GM12878 (cell line): ENCODE measurements at regions not wholly inside any gene's neighbourhood (a gene's known extent, or its start where the extent isn't known, plus 50 kb on each side); places are given as distances from the start of the nearest gene placed in this dataset.

ENCODE experiments used
- ATAC-seq: fragments of 200-7000 bp; cut with Tn5 transposase; 3 replicates; pipeline ENCODE4 v1.9.1; 2020; ENCODE audit warnings: mild to moderate bottlenecking, moderate library complexity
- BruUV-seq: library from RNA; stranded (reverse); fragments of 400-500 nt; replicated peaks from 2 replicates; lab custom pipeline; 2021; lab: Mats Ljungman, UMichigan
- CTCF ChIA-PET: fragments of 300-600 bp; sonication (Branson Sonifier 250); formaldehyde crosslinking; extraction: SDS; loops from one replicate; lab custom pipeline; 2021; ENCODE audit warnings: inconsistent platforms; lab: Yijun Ruan, JAX
- POLR2A ChIA-PET: fragments of 350-600 bp; formaldehyde crosslinking; extraction: SDS; loops from one replicate; lab custom pipeline; 2021; ENCODE audit warnings: inconsistent platforms; lab: Charles Lee
- RAD21 ChIA-PET: fragments of 300-600 bp; sonication (Branson Sonifier 250); formaldehyde crosslinking; loops from one replicate; lab custom pipeline; 2023; ENCODE audit warnings: antibody characterized with exemption; ENCODE audit not compliant: unreplicated experiment; lab: Charles Lee
- SMC1A ChIA-PET: fragments of 300-600 bp; sonication (Branson Sonifier 250); formaldehyde crosslinking; loops from one replicate; lab custom pipeline; 2023; ENCODE audit not compliant: unreplicated experiment, uncharacterized antibody; lab: Charles Lee
- DNase-seq: peaks from one replicate; pipeline ENCODE4 v3.0.0-alpha.2; 2011; ENCODE audit warnings: low read depth, low spot score
- FAIRE-seq: peaks from 3 replicates; lab custom pipeline; 2011; peaks lifted over from hg19 to GRCh38; lab: Jason Lieb, UNC
- H2AFZ ChIP-seq: 2 replicates; pipeline ENCODE4 v1.6.0; 2011; ENCODE audit warnings: low read depth, low read length, control low read depth; ENCODE audit not compliant: control insufficient read depth
- H3K27ac ChIP-seq: 2 replicates; pipeline ENCODE4 v1.5.1; 2011; ENCODE audit warnings: control low read depth; ENCODE audit not compliant: control insufficient read depth, insufficient read depth
- H3K27me3 ChIP-seq, 2 experiments: replicated peaks in 1 of 2; 2 replicates each; pipeline versions ENCODE4 v1.6.0 to v1.6.1; 2011; ENCODE audit warnings: low read length in 1 of 2; ENCODE audit not compliant: control insufficient read depth in 2 of 2, insufficient read depth in 2 of 2
- H3K36me3 ChIP-seq, 2 experiments: 2 replicates each; pipeline ENCODE4 v1.5.1; 2011; ENCODE audit warnings: low read length in 1 of 2; ENCODE audit not compliant: control insufficient read depth in 2 of 2, insufficient read depth in 2 of 2
- H3K4me1 ChIP-seq: 2 replicates; pipeline ENCODE4 v1.6.1; 2011; ENCODE audit warnings: mild to moderate bottlenecking, low read length, moderate library complexity, mixed read lengths; ENCODE audit not compliant: control insufficient read depth, insufficient read depth
- H3K4me2 ChIP-seq: 2 replicates; pipeline ENCODE4 v1.6.0; 2011; ENCODE audit warnings: control low read depth; ENCODE audit not compliant: control insufficient read depth, insufficient read depth
- H3K4me3 ChIP-seq: fragments of 200-600 bp; sonication (generic); 2 replicates; pipeline ENCODE4 v1.5.1; 2016
- H3K79me2 ChIP-seq: 2 replicates; pipeline ENCODE4 v1.6.0; 2011; ENCODE audit warnings: low read length; ENCODE audit not compliant: control insufficient read depth, insufficient read depth
- H3K9ac ChIP-seq: 2 replicates; pipeline ENCODE4 v1.8.0; 2011; ENCODE audit warnings: low read length, control low read depth, mixed read lengths; ENCODE audit not compliant: control insufficient read depth, insufficient read depth
- H3K9me3 ChIP-seq: replicated peaks from 3 replicates; pipeline ENCODE4 v1.5.1; 2011; ENCODE audit warnings: mild to moderate bottlenecking, low read length; ENCODE audit not compliant: control insufficient read depth, insufficient read depth
- H4K20me1 ChIP-seq: 2 replicates; pipeline ENCODE4 v1.6.0; 2011; ENCODE audit not compliant: control insufficient read depth, insufficient read depth
- ASH2L ChIP-seq: fragments of 300-600, 200-600 bp; sonication (generic); IDR thresholded peaks from 2 replicates; pipeline ENCODE4 v1.6.1; 2017; ENCODE audit warnings: low read depth, mild to moderate bottlenecking, borderline replicate concordance
- BHLHE40 ChIP-seq, 2 experiments: fragments of 450-650 bp in 1 of 2; IDR thresholded peaks; 2 replicates each; pipeline ENCODE4 v1.6.1; 2011 to 2017; ENCODE audit warnings: low read depth in 2 of 2, borderline replicate concordance in 1 of 2, improper control_type of control experiment in 1 of 2, low read length in 1 of 2, mild to moderate bottlenecking in 1 of 2
- IRF4 ChIP-seq: IDR thresholded peaks from 2 replicates; pipeline ENCODE4 v1.6.1; 2011; ENCODE audit warnings: low read depth, low read length
- JUNB ChIP-seq: IDR thresholded peaks from 2 replicates; pipeline ENCODE4 v1.6.1; 2016; ENCODE audit warnings: antibody characterized with exemption, mild to moderate bottlenecking
- SMAD5 ChIP-seq: IDR thresholded peaks from 2 replicates; pipeline ENCODE4 v1.6.1; 2016; ENCODE audit warnings: antibody characterized with exemption, low read depth
- WGBS: methylation state at CpG from one replicate; pipeline ENCODE4 v1.1.6; 2016; ENCODE audit warnings: low lambda C conversion rate; ENCODE audit not compliant: insufficient replicate concordance, insufficient coverage; ENCODE audit errors: missing lambda C conversion rate; 5-methylcytosine and 5-hydroxymethylcytosine counted together
- in situ Hi-C: fragments of 300-500 bp; cut with MboI; formaldehyde crosslinking; loops from 9 replicates; pipeline ENCODE4 v1.14.3; 2018; ENCODE audit warnings: mixed read lengths
- intact Hi-C: fragments of 100-400 bp; cut with micrococcal nuclease; formaldehyde crosslinking; loops from one replicate; pipeline ENCODE4 v1.14.2; 2022; ENCODE audit not compliant: unreplicated experiment
- TF ChIP-seq, protein P1 (sequence below): fragments of 450-650 bp; formaldehyde crosslinking; IDR thresholded peaks from 2 replicates; pipeline ENCODE4 v1.4.0; 2020; ENCODE audit warnings: mild to moderate bottlenecking, moderate library complexity

- no peaks in the 10 kb centered on the region for H3K27me3 ChIP-seq
- POLR2A ChIA-PET = no interaction called here
- FAIRE-seq (no peak), ATAC-seq (no peak), DNase-seq (no peak)
- BruUV-seq = no TSS peak
- H3K27ac ChIP-seq = no peak overlapping the region
- no peaks in the 10 kb centered on the region for H4K20me1 ChIP-seq
- intact Hi-C loops = no loop called here
- RAD21 ChIA-PET = no interaction called here
- TF ChIP-seq, protein P1, sequence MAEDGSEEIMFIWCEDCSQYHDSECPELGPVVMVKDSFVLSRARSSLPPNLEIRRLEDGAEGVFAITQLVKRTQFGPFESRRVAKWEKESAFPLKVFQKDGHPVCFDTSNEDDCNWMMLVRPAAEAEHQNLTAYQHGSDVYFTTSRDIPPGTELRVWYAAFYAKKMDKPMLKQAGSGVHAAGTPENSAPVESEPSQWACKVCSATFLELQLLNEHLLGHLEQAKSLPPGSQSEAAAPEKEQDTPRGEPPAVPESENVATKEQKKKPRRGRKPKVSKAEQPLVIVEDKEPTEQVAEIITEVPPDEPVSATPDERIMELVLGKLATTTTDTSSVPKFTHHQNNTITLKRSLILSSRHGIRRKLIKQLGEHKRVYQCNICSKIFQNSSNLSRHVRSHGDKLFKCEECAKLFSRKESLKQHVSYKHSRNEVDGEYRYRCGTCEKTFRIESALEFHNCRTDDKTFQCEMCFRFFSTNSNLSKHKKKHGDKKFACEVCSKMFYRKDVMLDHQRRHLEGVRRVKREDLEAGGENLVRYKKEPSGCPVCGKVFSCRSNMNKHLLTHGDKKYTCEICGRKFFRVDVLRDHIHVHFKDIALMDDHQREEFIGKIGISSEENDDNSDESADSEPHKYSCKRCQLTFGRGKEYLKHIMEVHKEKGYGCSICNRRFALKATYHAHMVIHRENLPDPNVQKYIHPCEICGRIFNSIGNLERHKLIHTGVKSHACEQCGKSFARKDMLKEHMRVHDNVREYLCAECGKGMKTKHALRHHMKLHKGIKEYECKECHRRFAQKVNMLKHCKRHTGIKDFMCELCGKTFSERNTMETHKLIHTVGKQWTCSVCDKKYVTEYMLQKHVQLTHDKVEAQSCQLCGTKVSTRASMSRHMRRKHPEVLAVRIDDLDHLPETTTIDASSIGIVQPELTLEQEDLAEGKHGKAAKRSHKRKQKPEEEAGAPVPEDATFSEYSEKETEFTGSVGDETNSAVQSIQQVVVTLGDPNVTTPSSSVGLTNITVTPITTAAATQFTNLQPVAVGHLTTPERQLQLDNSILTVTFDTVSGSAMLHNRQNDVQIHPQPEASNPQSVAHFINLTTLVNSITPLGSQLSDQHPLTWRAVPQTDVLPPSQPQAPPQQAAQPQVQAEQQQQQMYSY = no peak
- no peak for TF ChIP-seq BHLHE40 (IDR thresholded peaks at IDR 0.05; ENCODE audit: borderline replicate concordance in 1 of 2, low read depth in 2 of 2, low read length in 1 of 2)
- no peak for TF ChIP-seq ASH2L
- TF ChIP-seq SMAD5 = no peak
- TF ChIP-seq JUNB = no peak
- no peak for TF ChIP-seq IRF4
- SMC1A ChIA-PET = interaction anchor here (1.9 kb wide), 1 partner anchor 9 kb away, joined by 4 read pairs; no protein-coding TSS in a partner anchor
- CTCF ChIA-PET = no interaction called here
- H3K9me3 ChIP-seq = no peaks in the 10 kb centered on the region
- no peak overlapping the region for H3K9ac ChIP-seq
- WGBS = 0% methylated on average over 4 of the region's 4 CpGs
- no peak overlapping the region for H2AFZ ChIP-seq
- no peaks in the 10 kb centered on the region for H3K4me1 ChIP-seq
- in situ Hi-C loops = no loop called here
- H3K4me2 ChIP-seq = no peak overlapping the region
- no peaks in the 10 kb centered on the region for H3K79me2 ChIP-seq
- no peak overlapping the region for H3K4me3 ChIP-seq
- H3K36me3 ChIP-seq = no peaks in the 10 kb centered on the region
Observed at GRCh38 chr5:27388755-27389154, 350.4 kb upstream of the CDH9 start.
